WTC11 (cell line): ENCODE measurements at regions not wholly inside any gene's neighbourhood (a gene's known extent, or its start where the extent isn't known, plus 50 kb on each side); places are given as distances from the start of the nearest gene placed in this dataset.

Source experiments
- ATAC-seq: fragments of 200-7000 bp; cut with Tn5 transposase; 2 replicates; pipeline ENCODE4 v1.10.0; 2021; ENCODE audit warnings: mild to moderate bottlenecking, moderate library complexity
- CTCF ChIA-PET: fragments of 300-600 bp; sonication (Branson Sonifier 250); formaldehyde crosslinking; loops from one replicate; lab custom pipeline; 2021; ENCODE audit warnings: antibody characterized with exemption; lab: Charles Lee
- POLR2A ChIA-PET: fragments of 350-600 bp; sonication (Branson Sonifier 250); formaldehyde crosslinking; loops from one replicate; lab custom pipeline; 2021; ENCODE audit warnings: antibody characterized with exemption; lab: Charles Lee
- DNase-seq: peaks from one replicate; pipeline ENCODE4 v3.0.0; 2021; ENCODE audit warnings: low spot score
- H3K27ac Mint-ChIP-seq: 2 replicates; pipeline ENCODE4 v1.8.0; 2021; ENCODE audit warnings: mixed read lengths
- H3K27me3 Mint-ChIP-seq: 2 replicates; pipeline ENCODE4 v1.8.0; 2021; ENCODE audit warnings: low read depth, mild to moderate bottlenecking, moderate library complexity, mixed read lengths
- H3K36me3 Mint-ChIP-seq: 2 replicates; pipeline ENCODE4 v1.8.0; 2021; ENCODE audit warnings: mixed read lengths
- H3K4me1 Mint-ChIP-seq: 2 replicates; pipeline ENCODE4 v1.8.0; 2022; ENCODE audit warnings: mixed read lengths
- H3K4me3 Mint-ChIP-seq: 2 replicates; pipeline ENCODE4 v1.8.0; 2021; ENCODE audit warnings: mild to moderate bottlenecking, moderate library complexity, mixed read lengths
- H3K9me3 Mint-ChIP-seq: 2 replicates; pipeline ENCODE4 v1.8.0; 2021; ENCODE audit warnings: mixed read lengths
- AR ChIP-seq: fragments of 250-450 bp; sonication (Bioruptor Pico); IDR thresholded peaks from 2 replicates; pipeline ENCODE4 v1.9.0; 2021; ENCODE audit warnings: mild to moderate bottlenecking
- ATF2 ChIP-seq: sonication (generic); formaldehyde crosslinking; IDR thresholded peaks from 2 replicates; pipeline ENCODE4 v1.8.1; 2022; ENCODE audit warnings: low read depth, missing genetic modification reagents, borderline replicate concordance
- ATF6 ChIP-seq: sonication (generic); formaldehyde crosslinking; IDR thresholded peaks from 2 replicates; pipeline ENCODE4 v1.8.1; 2023; ENCODE audit warnings: mild to moderate bottlenecking, missing genetic modification reagents
- CREB1 ChIP-seq: sonication (generic); formaldehyde crosslinking; IDR thresholded peaks from 2 replicates; pipeline ENCODE4 v1.8.0; 2023; ENCODE audit warnings: mild to moderate bottlenecking, missing genetic modification reagents
- FOXJ3 ChIP-seq: sonication (generic); formaldehyde crosslinking; IDR thresholded peaks from 2 replicates; pipeline ENCODE4 v1.9.0; 2021; ENCODE audit warnings: missing genetic modification reagents, mild to moderate bottlenecking, borderline replicate concordance
- FOXK1 ChIP-seq: sonication (generic); formaldehyde crosslinking; IDR thresholded peaks from 2 replicates; pipeline ENCODE4 v1.8.0; 2022; ENCODE audit warnings: mild to moderate bottlenecking, moderate library complexity, missing genetic modification reagents
- GABPB1 ChIP-seq: sonication (generic); formaldehyde crosslinking; IDR thresholded peaks from 2 replicates; pipeline ENCODE4 v1.8.1; 2023; ENCODE audit warnings: mild to moderate bottlenecking, missing genetic modification reagents
- IRF2 ChIP-seq: sonication (generic); formaldehyde crosslinking; IDR thresholded peaks from 2 replicates; pipeline ENCODE4 v1.8.0; 2022; ENCODE audit warnings: low read depth, missing genetic modification reagents, borderline replicate concordance
- MLX ChIP-seq: sonication (generic); formaldehyde crosslinking; IDR thresholded peaks from 2 replicates; pipeline ENCODE4 v1.8.1; 2023; ENCODE audit warnings: mild to moderate bottlenecking, missing genetic modification reagents, moderate library complexity
- MXD4 ChIP-seq: fragments of 250-450 bp; sonication (Bioruptor Pico); IDR thresholded peaks from 2 replicates; pipeline ENCODE4 v1.8.0; 2021; ENCODE audit warnings: mild to moderate bottlenecking, moderate library complexity, borderline replicate concordance
- RELA ChIP-seq: sonication (generic); formaldehyde crosslinking; IDR thresholded peaks from 2 replicates; pipeline ENCODE4 v1.8.1; 2022; ENCODE audit warnings: missing genetic modification reagents, mild to moderate bottlenecking, borderline replicate concordance
- RORB ChIP-seq: fragments of 250-450 bp; sonication (Bioruptor Pico); IDR thresholded peaks from 2 replicates; pipeline ENCODE4 v1.9.0; 2021; ENCODE audit warnings: mild to moderate bottlenecking
- SOX15 ChIP-seq: fragments of 250-450 bp; sonication (Bioruptor Pico); IDR thresholded peaks from 2 replicates; pipeline ENCODE4 v1.9.0; 2021; ENCODE audit warnings: mild to moderate bottlenecking
- TEAD1 ChIP-seq: sonication (generic); formaldehyde crosslinking; IDR thresholded peaks from 2 replicates; pipeline ENCODE4 v1.8.0; 2022; ENCODE audit warnings: mild to moderate bottlenecking, missing genetic modification reagents
- ZMAT4 ChIP-seq: fragments of 250-450 bp; sonication (Bioruptor Pico); IDR thresholded peaks from 2 replicates; pipeline ENCODE4 v1.9.0; 2021; ENCODE audit warnings: mild to moderate bottlenecking
- ZNF219 ChIP-seq: sonication (generic); formaldehyde crosslinking; IDR thresholded peaks from 2 replicates; pipeline ENCODE4 v1.8.0; 2023; ENCODE audit warnings: missing genetic modification reagents, mild to moderate bottlenecking, borderline replicate concordance
- ZNF416 ChIP-seq: fragments of 250-450 bp; sonication (Bioruptor Pico); IDR thresholded peaks from 2 replicates; pipeline ENCODE4 v1.9.0; 2021; ENCODE audit warnings: mild to moderate bottlenecking, inconsistent platforms
- ZNF671 ChIP-seq: fragments of 250-450 bp; sonication (Bioruptor Pico); IDR thresholded peaks from 2 replicates; pipeline ENCODE4 v1.8.0; 2021; ENCODE audit warnings: mild to moderate bottlenecking
- ZSCAN18 ChIP-seq: fragments of 250-450 bp; sonication (Bioruptor Pico); IDR thresholded peaks from 2 replicates; pipeline ENCODE4 v2.1.2; 2022; ENCODE audit warnings: mild to moderate bottlenecking, moderate library complexity

GRCh38 chr1:4517186-4517954 is 137.0 kb upstream of the AJAP1 start:
- peaks cover 79% of the 10 kb centered on the region for H3K36me3 Mint-ChIP-seq
- CTCF ChIA-PET = no interaction called here
- no peak for TF ChIP-seq ZNF219 (CRISPR knock-in tag)
- TF ChIP-seq ATF6 (CRISPR knock-in tag) = no peak
- TF ChIP-seq AR (CRISPR knock-in tag) = no peak
- TF ChIP-seq MLX (CRISPR knock-in tag) = no peak
- no peak for TF ChIP-seq CREB1 (CRISPR knock-in tag)
- TF ChIP-seq ZNF671 (CRISPR knock-in tag) = no peak
- TF ChIP-seq RELA (CRISPR knock-in tag) = no peak
- no peak for TF ChIP-seq ZMAT4 (CRISPR knock-in tag)
- no peak for TF ChIP-seq SOX15 (CRISPR knock-in tag)
- TF ChIP-seq FOXJ3 (CRISPR knock-in tag) = no peak
- TF ChIP-seq ATF2 = no peak
- no peak for TF ChIP-seq ZSCAN18 (CRISPR knock-in tag)
- no peak for TF ChIP-seq RORB (CRISPR knock-in tag)
- TF ChIP-seq MXD4 = no peak
- TF ChIP-seq, all 79 proteins: peak for 0

GRCh38 chr1:4518621-4519020 is 135.8 kb upstream of the AJAP1 start:
- no peak overlapping the region for H3K4me3 Mint-ChIP-seq
- no peaks in the 10 kb centered on the region for H3K4me1 Mint-ChIP-seq

More at GRCh38 chr1:4517186-4517954, 137.0 kb upstream of the AJAP1 start:
- Mint-ChIP-seq H3K9me3 (peaks cover 83% of the 10 kb centered on the region), H3K27me3 (peaks cover 5% of the 10 kb centered on the region), H3K4me1 (no peaks in the 10 kb centered on the region), H3K27ac (no peak overlapping the region), H3K4me3 (no peak overlapping the region)
- no peak for ATAC-seq
- DNase-seq = no peak
- POLR2A ChIA-PET = no interaction called here

More at GRCh38 chr1:4518621-4519020, 135.8 kb upstream of the AJAP1 start:
- no peak for TF ChIP-seq FOXK1 (CRISPR knock-in tag)
- TF ChIP-seq TEAD1 (CRISPR knock-in tag) = no peak
- TF ChIP-seq ZNF416 (CRISPR knock-in tag) = no peak
- TF ChIP-seq GABPB1 (CRISPR knock-in tag) = no peak
- TF ChIP-seq AR (CRISPR knock-in tag) = no peak
- no peak for TF ChIP-seq ZNF219 (CRISPR knock-in tag)
- TF ChIP-seq IRF2 (CRISPR knock-in tag) = no peak
- Mint-ChIP-seq H3K36me3 (peaks cover 85% of the 10 kb centered on the region), H3K27me3 (peaks cover 5% of the 10 kb centered on the region), H3K9me3 (peaks cover 89% of the 10 kb centered on the region), H3K27ac (no peak overlapping the region)
- ChIA-PET CTCF (no interaction called here), POLR2A (no interaction called here)
- ATAC-seq (no peak), DNase-seq (no peak)
